ENCODE measurements at regions not wholly inside any gene's neighbourhood (a gene's known extent, or its start where the extent isn't known, plus 50 kb on each side); places are given as distances from the start of the nearest gene placed in this dataset.

DNA sequence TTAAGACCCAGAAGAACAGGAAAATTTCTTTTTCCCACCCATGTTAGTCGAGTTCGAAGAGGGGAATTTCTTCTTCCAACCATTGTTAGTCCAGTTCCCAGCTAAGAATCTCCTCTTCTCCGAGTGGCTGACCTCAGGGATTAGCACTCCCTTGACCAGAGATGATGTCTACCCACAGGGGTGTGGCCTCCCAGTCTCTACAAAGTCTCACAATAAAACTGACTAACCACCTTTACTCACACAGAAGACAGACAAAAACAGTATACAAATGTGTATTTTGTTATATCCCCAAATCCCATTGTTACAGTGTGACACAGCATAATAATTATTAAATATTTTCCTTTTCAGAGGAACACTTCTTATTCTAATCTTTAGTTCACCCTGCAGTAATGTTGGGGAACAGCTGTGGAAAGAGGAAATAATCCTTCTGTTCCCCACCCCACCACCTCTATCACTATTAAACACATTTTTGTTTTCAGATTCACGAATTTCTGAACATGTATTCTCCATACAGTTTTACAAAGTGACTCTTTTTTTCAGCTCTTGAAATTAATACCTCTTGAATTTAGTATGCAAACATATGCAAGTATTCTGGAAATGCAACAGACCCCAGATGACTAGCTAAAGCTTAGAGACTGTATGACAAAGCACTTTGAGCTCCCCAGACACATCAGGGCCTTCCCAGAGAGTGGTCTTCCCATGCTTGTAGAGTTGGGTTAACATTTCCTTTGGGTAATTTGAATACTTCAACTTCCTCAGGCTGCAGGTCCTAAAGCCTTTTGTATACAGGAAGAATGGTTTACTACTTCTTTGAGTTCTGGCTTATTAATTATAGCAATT is 62.5 kb upstream of the NFKB1 start:
- TF ChIP-seq, protein P1, sequence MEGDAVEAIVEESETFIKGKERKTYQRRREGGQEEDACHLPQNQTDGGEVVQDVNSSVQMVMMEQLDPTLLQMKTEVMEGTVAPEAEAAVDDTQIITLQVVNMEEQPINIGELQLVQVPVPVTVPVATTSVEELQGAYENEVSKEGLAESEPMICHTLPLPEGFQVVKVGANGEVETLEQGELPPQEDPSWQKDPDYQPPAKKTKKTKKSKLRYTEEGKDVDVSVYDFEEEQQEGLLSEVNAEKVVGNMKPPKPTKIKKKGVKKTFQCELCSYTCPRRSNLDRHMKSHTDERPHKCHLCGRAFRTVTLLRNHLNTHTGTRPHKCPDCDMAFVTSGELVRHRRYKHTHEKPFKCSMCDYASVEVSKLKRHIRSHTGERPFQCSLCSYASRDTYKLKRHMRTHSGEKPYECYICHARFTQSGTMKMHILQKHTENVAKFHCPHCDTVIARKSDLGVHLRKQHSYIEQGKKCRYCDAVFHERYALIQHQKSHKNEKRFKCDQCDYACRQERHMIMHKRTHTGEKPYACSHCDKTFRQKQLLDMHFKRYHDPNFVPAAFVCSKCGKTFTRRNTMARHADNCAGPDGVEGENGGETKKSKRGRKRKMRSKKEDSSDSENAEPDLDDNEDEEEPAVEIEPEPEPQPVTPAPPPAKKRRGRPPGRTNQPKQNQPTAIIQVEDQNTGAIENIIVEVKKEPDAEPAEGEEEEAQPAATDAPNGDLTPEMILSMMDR (IDR thresholded peaks at IDR 0.05; ENCODE audit: low read length): no peak
- TF ChIP-seq EZH2phosphoT487 (IDR thresholded peaks at IDR 0.05; ENCODE audit: low read length) (no peak), EZH2 (optimal IDR thresholded peaks at IDR 0.05; ENCODE audit: low read depth, low read length) (no peak)

Measured in MM.1S (cell line).